ENCODE measurements at regions not wholly inside any gene's neighbourhood (a gene's known extent, or its start where the extent isn't known, plus 50 kb on each side); places are given as distances from the start of the nearest gene placed in this dataset.

GRCh38 chr15:70188286-70188685 lies 90.6 kb upstream of the TLE3 start:
- no peak overlapping the region for H2BK15ac ChIP-seq (ENCODE audit: low read depth, low read length)
- H3K79me2 ChIP-seq (ENCODE audit: insufficient read depth, low read length) = no peaks in the 10 kb centered on the region
- H3K27ac ChIP-seq (ENCODE audit: insufficient read length, low read depth, low read length) = no peak overlapping the region
- H3K18ac ChIP-seq (ENCODE audit: insufficient read length, low read depth, low read length) = no peak overlapping the region
- H3K23ac ChIP-seq (ENCODE audit: insufficient read length, low read depth, low read length) = no peak overlapping the region
- no peaks in the 10 kb centered on the region for H3K9me3 ChIP-seq (ENCODE audit: control insufficient read depth, low read depth, low read length)
- no peaks in the 10 kb centered on the region for H3K79me1 ChIP-seq (ENCODE audit: insufficient read depth, low read depth, low read length, poor library complexity, severe bottlenecking)
- Mint-ChIP-seq H3K27ac (no peak overlapping the region), H3K4me3 (no peak overlapping the region), H3K36me3 (ENCODE audit: insufficient read depth in 1 of 3, low read depth in 3 of 3) (peaks cover 0 to 8% (median 5%) of the 10 kb centered on the region in 3 experiments; a peak in 4 of 7 replicates), H3K27me3 (ENCODE audit: low read depth) (peaks cover 2% of the 10 kb centered on the region), H3K9me3 (peaks cover 3 to 5% of the 10 kb centered on the region in 2 experiments), H3K4me1 (peaks cover 18 to 23% of the 10 kb centered on the region in 2 experiments)
- no peak overlapping the region for H2AK5ac ChIP-seq (ENCODE audit: insufficient read length, low read length)
- no CpG with 5 or more reads among the region's 4 CpGs for WGBS (ENCODE audit: extremely low coverage, insufficient read length, low lambda C conversion rate)
- H3K4me2 ChIP-seq (ENCODE audit: insufficient read depth, insufficient read length, low read length) = no peak overlapping the region
- H4K91ac ChIP-seq (ENCODE audit: insufficient read length, low read depth, low read length) = no peak overlapping the region
- no peak overlapping the region for H3K56ac ChIP-seq (ENCODE audit: insufficient read length, low read depth, low read length)
- H3K9ac ChIP-seq (ENCODE audit: extremely low read depth, insufficient read length, low read length) = no peak overlapping the region
- no peaks in the 10 kb centered on the region for H4K20me1 ChIP-seq (ENCODE audit: control insufficient read depth, insufficient read depth, insufficient read length)
- H2BK20ac ChIP-seq (ENCODE audit: low read depth, low read length, poor library complexity, severe bottlenecking) = no peak overlapping the region
- no peak overlapping the region for H4K8ac ChIP-seq (replicated peaks; ENCODE audit: insufficient read length, low read depth, low read length)
- H2AFZ ChIP-seq (ENCODE audit: low read length) = no peak overlapping the region
- no peak overlapping the region for H2BK12ac ChIP-seq (ENCODE audit: insufficient read length, low read depth, low read length)
- no peak overlapping the region for H2BK5ac ChIP-seq (ENCODE audit: insufficient read length, low read length)
- H4K5ac ChIP-seq (ENCODE audit: insufficient read length, low read depth, low read length) = no peak overlapping the region
- H3T11ph ChIP-seq (ENCODE audit: low read length) = no peak overlapping the region
- no peaks in the 10 kb centered on the region for H3K23me2 ChIP-seq (ENCODE audit: insufficient read length, low read depth, low read length, poor library complexity, severe bottlenecking)
- no peak overlapping the region for H2BK120ac ChIP-seq (ENCODE audit: low read depth, low read length, poor library complexity, severe bottlenecking)
- DNase-seq = no peak
- no peaks in the 10 kb centered on the region for H3K27me3 ChIP-seq (ENCODE audit: insufficient read depth, low read length)
- no peak for TF ChIP-seq CTCF (conservative IDR thresholded peaks at IDR 0.05)
- H3K4ac ChIP-seq (ENCODE audit: low read depth, low read length) = no peak overlapping the region
- no peak overlapping the region for H3K14ac ChIP-seq (ENCODE audit: insufficient read depth, low read length)
- no peaks in the 10 kb centered on the region for H3K4me1 ChIP-seq (ENCODE audit: insufficient read depth, low read length)
